Activated B cell treated with CpG ODN at 0.5 μM for 24 hours (primary cell): ENCODE measurements at regions not wholly inside any gene's neighbourhood (a gene's known extent, or its start where the extent isn't known, plus 50 kb on each side); places are given as distances from the start of the nearest gene placed in this dataset.
"Not testable (repeated sequence)": the region's sequence is repeated elsewhere in the genome, so short reads cannot be mapped to it uniquely, and the experiment has no call there.

Source experiments
- ATAC-seq: fragments of 200-7000 bp; cut with Tn5 transposase; one replicate; pipeline ENCODE4 v1.10.0; 2021; ENCODE audit warnings: low read depth, mild to moderate bottlenecking, moderate library complexity
- CTCF ChIA-PET: fragments of 350-600 bp; sonication (Branson Sonifier 250); formaldehyde crosslinking; loops from one replicate; lab custom pipeline; 2021; ENCODE audit warnings: antibody characterized with exemption; lab: Charles Lee
- POLR2A ChIA-PET: fragments of 350-600 bp; sonication (Branson Sonifier 250); formaldehyde crosslinking; loops from one replicate; lab custom pipeline; 2021; ENCODE audit warnings: antibody characterized with exemption; lab: Charles Lee
- DNase-seq: peaks from one replicate; pipeline ENCODE4 v3.0.0; 2022
- H3K27ac Mint-ChIP-seq: one replicate; pipeline ENCODE4 v1.8.0; 2020; ENCODE audit warnings: mixed read lengths
- H3K27me3 Mint-ChIP-seq: one replicate; pipeline ENCODE4 v1.8.0; 2021; ENCODE audit warnings: mixed read lengths
- H3K36me3 Mint-ChIP-seq: one replicate; pipeline ENCODE4 v1.8.0; 2021; ENCODE audit warnings: low read depth, mixed read lengths
- H3K4me1 Mint-ChIP-seq: one replicate; pipeline ENCODE4 v1.8.0; 2021; ENCODE audit warnings: mixed read lengths
- H3K4me3 Mint-ChIP-seq: one replicate; pipeline ENCODE4 v1.8.0; 2020; ENCODE audit warnings: mild to moderate bottlenecking, mixed read lengths
- H3K9me3 Mint-ChIP-seq: one replicate; pipeline ENCODE4 v1.8.0; 2020; ENCODE audit warnings: mixed read lengths
- intact Hi-C: fragments of 100-400 bp; cut with micrococcal nuclease; formaldehyde crosslinking; loops from one replicate; pipeline ENCODE4 v1.15.1; 2024
- TF ChIP-seq, protein P1 (sequence below): fragments of 200-600 bp; IDR thresholded peaks from one replicate; pipeline ENCODE4 v1.8.0; 2022; ENCODE audit warnings: antibody characterized with exemption, mild to moderate bottlenecking

DNA sequence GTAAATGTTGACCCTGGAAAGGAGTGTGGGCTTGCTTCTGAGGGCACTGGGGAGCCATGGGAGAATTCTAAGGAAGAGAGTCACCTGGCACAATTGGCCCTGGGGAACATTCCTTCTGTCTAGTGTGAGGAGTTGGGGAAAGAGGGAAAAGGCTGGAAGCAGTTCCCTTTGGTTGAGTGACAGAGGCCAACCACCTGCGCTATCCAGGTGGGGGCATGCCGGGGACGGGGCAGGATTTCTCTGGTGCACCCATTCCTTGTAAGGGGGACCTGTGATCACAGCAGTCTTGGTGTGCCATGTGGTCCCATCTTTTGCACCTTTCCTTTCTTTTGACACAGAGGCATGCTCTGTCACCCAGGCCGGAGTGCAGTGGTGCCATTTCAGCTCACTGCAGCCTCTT lies 92.1 kb upstream of the GRK3 start:
- no peaks in the 10 kb centered on the region for H3K4me1 Mint-ChIP-seq

GRCh38 chr22:25475257-25476022 lies 89.0 kb upstream of the GRK3 start:
- TF ChIP-seq, protein P1, sequence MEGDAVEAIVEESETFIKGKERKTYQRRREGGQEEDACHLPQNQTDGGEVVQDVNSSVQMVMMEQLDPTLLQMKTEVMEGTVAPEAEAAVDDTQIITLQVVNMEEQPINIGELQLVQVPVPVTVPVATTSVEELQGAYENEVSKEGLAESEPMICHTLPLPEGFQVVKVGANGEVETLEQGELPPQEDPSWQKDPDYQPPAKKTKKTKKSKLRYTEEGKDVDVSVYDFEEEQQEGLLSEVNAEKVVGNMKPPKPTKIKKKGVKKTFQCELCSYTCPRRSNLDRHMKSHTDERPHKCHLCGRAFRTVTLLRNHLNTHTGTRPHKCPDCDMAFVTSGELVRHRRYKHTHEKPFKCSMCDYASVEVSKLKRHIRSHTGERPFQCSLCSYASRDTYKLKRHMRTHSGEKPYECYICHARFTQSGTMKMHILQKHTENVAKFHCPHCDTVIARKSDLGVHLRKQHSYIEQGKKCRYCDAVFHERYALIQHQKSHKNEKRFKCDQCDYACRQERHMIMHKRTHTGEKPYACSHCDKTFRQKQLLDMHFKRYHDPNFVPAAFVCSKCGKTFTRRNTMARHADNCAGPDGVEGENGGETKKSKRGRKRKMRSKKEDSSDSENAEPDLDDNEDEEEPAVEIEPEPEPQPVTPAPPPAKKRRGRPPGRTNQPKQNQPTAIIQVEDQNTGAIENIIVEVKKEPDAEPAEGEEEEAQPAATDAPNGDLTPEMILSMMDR = no peak
- POLR2A ChIA-PET = no interaction called here
- DNase-seq = no peak
- no peak for ATAC-seq
- Mint-ChIP-seq H3K27ac (no peak overlapping the region), H3K4me3 (no peak overlapping the region), H3K4me1 (no peaks in the 10 kb centered on the region), H3K36me3 (peaks cover 10% of the 10 kb centered on the region), H3K9me3 (peaks cover 2% of the 10 kb centered on the region), H3K27me3 (no peaks in the 10 kb centered on the region)
- CTCF ChIA-PET = interaction anchor here (1.2 to 2.0 kb wide), 2 partner anchors 13 to 298 kb away, joined by 3 to 5 read pairs; no protein-coding TSS in a partner anchor
- intact Hi-C loops = no loop called here

More for the DNA sequence above, 92.1 kb upstream of the GRK3 start:
- intact Hi-C loops = no loop called here
- Mint-ChIP-seq H3K4me3 (no peak overlapping the region), H3K27me3 (no peaks in the 10 kb centered on the region), H3K27ac (no peak overlapping the region), H3K36me3 (peaks cover 10% of the 10 kb centered on the region), H3K9me3 (no peaks in the 10 kb centered on the region)
- ChIA-PET CTCF (no interaction called here), POLR2A (no interaction called here)
- ATAC-seq = no peak
- TF ChIP-seq, protein P1 = no peak
- no peak for DNase-seq

DNA sequence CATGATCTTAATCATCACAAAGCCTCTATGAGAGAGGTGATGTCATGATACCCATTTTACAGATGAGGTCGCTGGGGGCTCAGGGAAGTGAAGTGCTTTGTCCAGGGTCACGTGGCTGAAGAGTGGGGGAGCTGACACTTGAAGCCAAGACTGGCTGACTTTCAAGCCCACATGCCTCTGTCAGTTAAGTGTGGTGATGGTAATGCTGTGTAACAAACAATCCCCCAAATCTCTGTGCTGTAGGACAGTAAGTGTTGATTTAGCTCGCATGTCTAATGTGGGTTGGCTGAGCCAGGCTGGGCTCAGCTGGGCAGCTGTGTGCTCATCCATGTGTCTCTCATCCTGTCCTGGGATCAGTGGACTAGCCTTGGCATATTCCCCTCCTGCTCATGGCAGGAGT lies 87.1 kb upstream of the GRK3 start:
- CTCF ChIA-PET = interaction anchor here (2.0 kb wide), 1 partner anchor 15 kb away, joined by 5 read pairs; no protein-coding TSS in a partner anchor
- ATAC-seq = no peak
- Mint-ChIP-seq H3K9me3 (peaks cover 4% of the 10 kb centered on the region), H3K36me3 (peaks cover 28% of the 10 kb centered on the region), H3K27me3 (no peaks in the 10 kb centered on the region), H3K4me3 (no peak overlapping the region), H3K27ac (no peak overlapping the region), H3K4me1 (no peaks in the 10 kb centered on the region)
- intact Hi-C loops = no loop called here
- DNase-seq = no peak
- POLR2A ChIA-PET = no interaction called here
- TF ChIP-seq, protein P1 = no peak

- H3K4me1 Mint-ChIP-seq = no peaks in the 10 kb centered on the region
- CTCF ChIA-PET = no interaction called here
- H3K27ac Mint-ChIP-seq = no peak overlapping the region
- POLR2A ChIA-PET = no interaction called here
- TF ChIP-seq, protein P1 = no peak
- no peaks in the 10 kb centered on the region for H3K27me3 Mint-ChIP-seq
- H3K4me3 Mint-ChIP-seq = no peak overlapping the region
- H3K9me3 Mint-ChIP-seq = peaks cover 4% of the 10 kb centered on the region
- DNase-seq (no peak), ATAC-seq (no peak)
- intact Hi-C loops = no loop called here
- H3K36me3 Mint-ChIP-seq = peaks cover 34% of the 10 kb centered on the region
Measured at GRCh38 chr22:25478111-25478510, 86.4 kb upstream of the GRK3 start.

DNA sequence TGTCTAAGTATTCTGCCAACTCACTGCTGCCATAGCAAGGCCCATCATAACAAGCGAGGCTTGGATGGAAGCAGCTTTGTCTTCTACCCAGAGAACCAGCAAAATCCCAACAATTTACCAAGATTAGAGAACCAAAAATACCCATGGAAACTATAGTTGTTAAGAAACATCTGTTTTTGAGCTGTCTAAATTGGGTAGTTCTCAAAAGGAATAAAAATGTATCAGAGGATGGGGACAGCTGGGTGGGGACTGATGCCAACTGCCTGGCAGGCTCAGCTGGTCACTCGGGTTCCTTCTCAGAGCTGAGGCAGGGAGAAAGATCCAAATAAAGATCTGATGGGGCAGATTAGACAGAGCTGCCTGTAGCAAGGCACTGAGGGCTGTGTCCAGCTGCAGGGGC lies 85.9 kb upstream of the GRK3 start:
- ChIA-PET CTCF (no interaction called here), POLR2A (no interaction called here)
- H3K4me1 Mint-ChIP-seq = no peaks in the 10 kb centered on the region
- TF ChIP-seq, protein P1 = no peak
- intact Hi-C loops = no loop called here
- peaks cover 4% of the 10 kb centered on the region for H3K9me3 Mint-ChIP-seq
- H3K27ac Mint-ChIP-seq = no peak overlapping the region
- ATAC-seq (no peak), DNase-seq (no peak)
- H3K36me3 Mint-ChIP-seq = peaks cover 35% of the 10 kb centered on the region
- no peak overlapping the region for H3K4me3 Mint-ChIP-seq
- no peaks in the 10 kb centered on the region for H3K27me3 Mint-ChIP-seq

DNA sequence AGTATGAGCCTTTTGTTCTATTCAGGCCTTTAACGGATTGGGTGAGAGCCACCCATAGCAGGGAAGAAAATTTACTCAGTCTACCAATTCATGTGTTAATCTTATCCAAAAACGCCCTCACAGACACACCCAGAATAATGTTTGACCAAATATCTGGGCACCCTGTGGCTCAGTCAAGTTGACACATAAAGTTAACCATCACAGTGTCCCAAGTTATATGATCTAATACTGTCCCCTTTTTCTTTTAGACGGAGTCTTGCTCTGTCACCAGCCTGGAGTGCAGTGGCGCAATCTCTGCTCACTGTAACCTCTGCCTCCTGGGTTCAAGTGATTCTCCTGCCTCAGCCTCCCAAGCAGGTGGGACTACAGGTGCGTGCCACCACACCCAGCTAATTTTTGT lies 83.6 kb upstream of the GRK3 start:
- intact Hi-C loops, ATAC-seq, H3K4me3 Mint-ChIP-seq, H3K27ac Mint-ChIP-seq, DNase-seq, H3K9me3 Mint-ChIP-seq, H3K4me1 Mint-ChIP-seq, POLR2A ChIA-PET, H3K27me3 Mint-ChIP-seq: not testable (repeated sequence)
- CTCF ChIA-PET = interaction anchor here (1.0 kb wide), 1 partner anchor 292 kb away, joined by 3 read pairs; no protein-coding TSS in a partner anchor
- H3K36me3 Mint-ChIP-seq = peaks cover 53% of the 10 kb centered on the region
